ENCODE measurements at regions not wholly inside any gene's neighbourhood (a gene's known extent, or its start where the extent isn't known, plus 50 kb on each side); places are given as distances from the start of the nearest gene placed in this dataset.
A peak's percentile ranks its signal among the peaks of the same experiment; 100 is the strongest.

- DNase-seq = no peak
These were observed 73.2 kb downstream of the GPR37 start for GRCh38 chr7:124692425-124692824.

- DNase-seq = no peak
These were observed 74.8 kb downstream of the GPR37 start for GRCh38 chr7:124690840-124691239.

DNA sequence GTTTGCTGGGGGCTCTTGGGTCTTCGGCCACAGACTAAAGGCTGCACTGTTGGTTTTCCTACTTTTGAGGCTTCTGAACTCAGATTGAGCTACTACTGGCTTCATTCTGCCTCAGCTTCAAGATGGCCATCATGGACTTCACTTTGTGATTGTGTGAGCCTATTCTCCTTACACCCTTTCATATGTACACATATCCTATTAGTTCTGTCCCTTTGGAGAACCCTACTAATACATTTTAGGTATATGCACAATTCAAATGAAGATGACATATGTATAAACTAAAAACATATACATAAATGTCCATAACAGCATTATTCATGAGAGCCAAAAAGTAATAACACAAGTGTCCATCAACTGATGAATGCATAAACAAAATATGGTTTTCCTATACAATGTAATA is 75.7 kb downstream of the GPR37 start:
- DNase-seq = no peak

- no peak for DNase-seq
These were observed 76.1 kb downstream of the GPR37 start for GRCh38 chr7:124689523-124689922.

- no peak for DNase-seq
These were observed 76.6 kb downstream of the GPR37 start for GRCh38 chr7:124688991-124689390.

DNA sequence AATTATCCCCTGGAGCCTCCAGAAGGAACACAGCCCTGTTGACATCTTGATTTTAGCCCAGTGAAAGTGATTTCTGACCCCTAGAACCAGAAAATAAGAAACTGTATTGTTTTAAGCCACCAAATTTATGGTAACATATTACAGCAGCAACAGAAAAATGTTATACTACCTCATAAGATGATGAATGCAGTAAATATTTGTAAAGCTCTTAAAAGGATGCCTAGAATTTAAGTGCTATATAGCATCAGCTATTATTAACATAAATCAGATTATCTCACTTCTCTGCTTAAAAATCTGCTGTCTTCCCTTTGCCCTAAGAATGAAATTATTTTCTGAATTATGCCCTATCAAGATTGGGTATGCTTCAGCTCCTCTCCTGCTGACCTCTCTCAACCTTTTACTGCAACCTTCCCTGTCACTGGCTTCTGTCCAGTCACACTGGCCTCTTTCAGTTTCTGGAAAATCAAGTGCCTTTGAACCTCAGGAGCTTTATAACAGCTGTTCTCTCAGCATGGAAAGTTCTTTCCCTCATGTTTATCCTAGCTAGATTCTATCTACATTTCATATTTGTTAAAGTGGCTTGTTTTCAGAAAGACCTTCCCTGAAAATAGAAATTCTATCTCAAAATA is 78.9 kb downstream of the GPR37 start:
- DNase-seq = no peak

GRCh38 chr7:124681946-124682345 is 83.6 kb downstream of the GPR37 start:
- DNase-seq = no peak

GRCh38 chr7:124680304-124680703 is 85.3 kb downstream of the GPR37 start:
- DNase-seq = no peak

- DNase-seq = no peak
These were observed 85.9 kb downstream of the GPR37 start for GRCh38 chr7:124679586-124680225.

GRCh38 chr7:124679146-124679545 is 86.4 kb downstream of the GPR37 start:
- DNase-seq = no peak

DNA sequence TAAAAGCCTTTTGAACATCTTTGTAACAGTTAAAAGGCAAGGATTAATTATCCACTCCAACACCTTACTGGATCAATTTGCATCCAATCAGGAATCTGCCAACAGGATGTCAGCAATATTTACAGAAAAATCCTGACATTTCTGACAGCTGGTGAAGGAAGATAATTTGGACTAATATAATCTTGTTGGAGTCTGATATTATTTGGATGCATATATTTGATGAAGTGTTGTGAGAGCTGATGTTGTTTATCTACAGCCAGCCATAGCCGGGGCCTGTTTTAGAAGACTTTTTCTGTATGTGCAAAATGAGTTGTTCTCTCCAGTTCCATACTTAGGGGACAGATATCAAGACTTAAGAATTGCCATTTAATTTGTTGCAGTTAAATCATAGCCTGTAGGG is 91.1 kb downstream of the GPR37 start:
- no peak for DNase-seq

DNA sequence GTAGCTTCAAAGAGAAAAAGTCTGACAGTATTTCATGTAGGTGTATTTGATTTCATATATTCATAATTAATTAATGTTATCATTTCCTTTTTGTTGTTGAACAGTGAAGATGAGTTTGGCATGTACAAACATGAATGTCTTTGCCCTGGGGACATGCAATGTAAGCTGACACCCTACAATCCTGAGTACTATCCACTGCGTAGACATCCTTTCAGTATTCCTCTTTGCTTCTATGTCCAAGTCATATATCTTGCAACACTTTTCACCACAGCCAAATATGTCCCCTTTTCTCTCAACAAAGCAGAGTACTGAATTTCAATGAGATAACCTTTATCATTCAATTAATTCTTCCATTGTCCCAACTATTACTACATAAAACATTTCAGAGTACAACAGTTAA is 93.6 kb downstream of the GPR37 start:
- peak; percentile 25 for DNase-seq

GRCh38 chr7:124667312-124668153 is 98.1 kb downstream of the GPR37 start:
- DNase-seq = no peak

DNA sequence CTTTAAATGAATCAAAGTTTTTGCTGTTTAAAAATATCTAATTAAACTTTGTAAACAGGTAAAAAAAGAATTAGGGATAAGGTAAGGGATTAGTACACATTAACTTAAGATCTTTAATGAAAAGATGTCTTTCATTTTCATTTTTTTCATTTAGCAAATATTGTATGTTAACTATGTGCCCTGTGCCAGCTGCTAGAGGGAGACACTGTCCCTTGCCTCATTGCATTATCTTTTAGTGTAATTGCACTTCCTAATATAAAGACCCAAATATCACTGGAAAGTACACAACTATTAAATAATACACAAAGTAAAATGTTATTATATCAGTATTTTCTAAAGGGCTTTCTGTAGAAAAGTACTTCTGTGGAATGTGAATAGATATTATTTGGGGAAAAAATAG is 102.7 kb downstream of the GPR37 start:
- DNase-seq = no peak

DNA sequence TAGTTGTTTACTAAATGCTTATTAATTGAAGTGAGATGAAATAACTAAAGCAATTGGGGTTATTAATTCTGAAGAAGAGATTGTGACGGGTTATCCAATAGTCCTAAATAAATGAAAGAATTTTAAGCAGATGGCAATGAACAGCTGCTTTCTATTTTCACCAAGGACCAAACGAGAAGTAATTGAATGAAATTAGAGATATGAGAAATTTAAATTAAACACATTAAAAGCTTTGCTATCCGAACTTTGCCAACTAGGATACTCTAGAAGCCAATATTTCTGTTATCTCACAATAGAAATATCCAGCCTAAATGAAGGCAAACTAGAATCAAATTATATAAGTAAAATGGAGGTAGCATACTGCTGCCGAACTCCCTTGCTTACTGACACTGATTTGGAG is 103.2 kb downstream of the GPR37 start:
- no peak for DNase-seq

- peak; percentile 53 for DNase-seq
These were observed 109.6 kb downstream of the GPR37 start for GRCh38 chr7:124655990-124656389.

- no peak for DNase-seq
These were observed 113.4 kb downstream of the GPR37 start for GRCh38 chr7:124652237-124652636.

DNA sequence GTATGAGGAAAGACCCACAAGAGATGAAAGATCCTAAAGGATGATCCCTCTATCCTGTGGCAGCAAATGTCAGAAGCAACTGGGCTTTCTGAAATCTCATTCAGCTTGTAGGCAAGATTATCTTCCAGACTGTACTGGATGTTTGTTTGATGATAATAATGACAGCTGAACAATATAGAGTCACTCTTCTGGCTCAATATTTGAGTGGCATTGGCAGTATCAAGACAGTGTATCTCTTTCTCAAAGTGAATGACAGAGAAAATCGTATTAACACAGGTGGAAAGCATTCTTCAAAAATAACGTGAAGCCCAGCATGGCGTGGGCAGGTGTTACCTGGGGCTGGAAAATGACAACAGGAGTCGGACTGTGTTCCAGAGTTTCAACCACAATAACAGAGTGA is 114.5 kb downstream of the GPR37 start:
- DNase-seq = no peak

DNA sequence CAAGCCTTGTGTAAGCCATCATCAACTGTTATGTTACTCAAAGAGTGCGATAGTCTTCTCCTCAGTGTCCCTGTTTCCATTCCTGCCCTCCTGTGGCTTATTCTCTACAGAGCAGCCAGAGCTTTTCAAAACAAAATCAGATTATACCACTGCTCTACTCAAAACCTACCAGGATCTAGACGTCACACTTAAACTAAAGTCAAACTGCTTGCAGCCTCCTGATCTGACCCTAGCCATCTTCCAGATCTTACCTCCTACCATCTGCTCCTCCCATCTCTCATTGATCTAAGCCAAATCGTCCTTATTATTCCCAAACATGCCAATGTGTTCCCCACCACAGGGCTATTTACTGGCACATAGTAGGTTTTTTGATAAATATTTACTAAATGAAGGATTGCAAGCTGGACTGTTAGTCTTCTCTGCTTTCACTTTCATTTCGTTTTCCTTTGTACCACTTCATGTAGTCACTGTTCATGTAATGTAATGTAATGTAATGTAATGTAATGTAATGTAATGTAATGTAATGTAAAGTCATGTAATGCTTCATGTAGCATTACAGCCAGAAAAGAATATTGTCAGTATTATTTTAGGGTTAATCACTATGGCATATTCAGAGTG is 116.1 kb downstream of the GPR37 start:
- DNase-seq = no peak

- no peak for DNase-seq
These were observed 117.8 kb downstream of the GPR37 start for GRCh38 chr7:124647630-124648306.

GRCh38 chr7:124645704-124646103 is 119.9 kb downstream of the GPR37 start:
- DNase-seq = no peak

- no peak for DNase-seq
These were observed 122.2 kb downstream of the GPR37 start for GRCh38 chr7:124643311-124643811.

GRCh38 chr7:124635416-124635815 is 130.2 kb downstream of the GPR37 start:
- DNase-seq = no peak
